Keratinocyte (primary cell): ENCODE measurements at regions not wholly inside any gene's neighbourhood (a gene's known extent, or its start where the extent isn't known, plus 50 kb on each side); places are given as distances from the start of the nearest gene placed in this dataset.

ENCODE experiments used
- DNase-seq: peaks from one replicate; pipeline ENCODE4 v3.0.0-alpha.2; 2011; ENCODE audit warnings: low read depth, missing footprints, low spot score
- FAIRE-seq: peaks from 2 replicates; lab custom pipeline; 2011; peaks lifted over from hg19 to GRCh38; lab: Jason Lieb, UNC
- H2AFZ ChIP-seq: 2 replicates; pipeline ENCODE4 v1.6.0; 2012; ENCODE audit warnings: low read length, control low read depth, inconsistent platforms; ENCODE audit not compliant: control insufficient read depth
- H3K27ac ChIP-seq: 2 replicates; pipeline ENCODE4 v1.5.1; 2011; ENCODE audit warnings: low read length; ENCODE audit not compliant: control insufficient read depth, insufficient read depth
- H3K27me3 ChIP-seq: 3 replicates; pipeline ENCODE4 v1.6.0; 2011; ENCODE audit warnings: low read length; ENCODE audit not compliant: control insufficient read depth, insufficient read depth; ENCODE audit errors: extremely low read depth
- H3K36me3 ChIP-seq, 2 experiments: 2 replicates in 1 of 2; 3 replicates in 1 of 2; pipeline ENCODE4 v1.5.1; 2011; ENCODE audit warnings: low read length in 2 of 2, mild to moderate bottlenecking in 1 of 2; ENCODE audit not compliant: control insufficient read depth in 2 of 2, insufficient read depth in 2 of 2; ENCODE audit errors: extremely low read depth in 1 of 2
- H3K4me1 ChIP-seq: 3 replicates; pipeline ENCODE4 v1.5.1; 2011; ENCODE audit warnings: low read length; ENCODE audit not compliant: control insufficient read depth, insufficient read depth; ENCODE audit errors: extremely low read depth
- H3K4me2 ChIP-seq: 3 replicates; pipeline ENCODE4 v1.6.0; 2011; ENCODE audit warnings: low read depth, low read length; ENCODE audit not compliant: control insufficient read depth, insufficient read depth; ENCODE audit errors: extremely low read depth
- H3K4me3 ChIP-seq, 3 experiments: fragments of 200-600 bp in 1 of 3; sonication (generic) in 1 of 3; 2 replicates in 2 of 3; 3 replicates in 1 of 3; pipeline ENCODE4 v1.5.1; 2011 to 2016; ENCODE audit warnings: low read length in 3 of 3, mild to moderate bottlenecking in 3 of 3, control low read depth in 2 of 3, inconsistent platforms in 1 of 3, low read depth in 1 of 3, mixed read lengths in 1 of 3, mixed run types in 1 of 3, moderate library complexity in 1 of 3; ENCODE audit not compliant: control insufficient read depth in 2 of 3, insufficient read depth in 2 of 3; ENCODE audit errors: extremely low read depth in 1 of 3
- H3K79me2 ChIP-seq: 2 replicates; pipeline ENCODE4 v1.6.0; 2012; ENCODE audit warnings: low read length; ENCODE audit not compliant: control insufficient read depth, insufficient read depth
- H3K9ac ChIP-seq: 3 replicates; pipeline ENCODE4 v1.6.0; 2011; ENCODE audit warnings: low read length; ENCODE audit not compliant: control insufficient read depth, insufficient read depth; ENCODE audit errors: extremely low read depth
- H3K9me1 ChIP-seq: 3 replicates; pipeline ENCODE4 v1.6.0; 2011; ENCODE audit warnings: low read length; ENCODE audit not compliant: control insufficient read depth, insufficient read depth; ENCODE audit errors: extremely low read depth
- H3K9me3 ChIP-seq: 2 replicates; pipeline ENCODE4 v1.5.1; 2012; ENCODE audit warnings: low read depth, low read length; ENCODE audit not compliant: control insufficient read depth
- H4K20me1 ChIP-seq: 3 replicates; pipeline ENCODE4 v1.6.0; 2011; ENCODE audit warnings: low read length; ENCODE audit not compliant: control insufficient read depth, insufficient read depth; ENCODE audit errors: extremely low read depth
- EZH2 ChIP-seq: IDR thresholded peaks from one replicate; pipeline ENCODE4 v1.6.1; 2012; ENCODE audit warnings: inconsistent platforms, mild to moderate bottlenecking, low read length, moderate library complexity
- dilution Hi-C: fragments of 300-500 bp; cut with MboI; formaldehyde crosslinking; loops from one replicate; pipeline ENCODE4 v1.7.0; 2020; ENCODE audit warnings: low sequenced_read_pairs; ENCODE audit not compliant: extremely low pct_ligation_motif_present
- TF ChIP-seq, protein P1 (sequence below), 3 experiments: IDR thresholded peaks in 1 of 3; conservative IDR thresholded peaks in 1 of 3; optimal IDR thresholded peaks in 1 of 3; 2 replicates in 2 of 3; 3 replicates in 1 of 3; pipeline versions ENCODE3 to v1.5.1; 2011; ENCODE audit warnings: low read length in 3 of 3, mild to moderate bottlenecking in 3 of 3, moderate library complexity in 2 of 3, control low read depth in 1 of 3, inconsistent platforms in 1 of 3; ENCODE audit not compliant: insufficient read depth in 2 of 3; ENCODE audit errors: extremely low read depth in 1 of 3

DNA sequence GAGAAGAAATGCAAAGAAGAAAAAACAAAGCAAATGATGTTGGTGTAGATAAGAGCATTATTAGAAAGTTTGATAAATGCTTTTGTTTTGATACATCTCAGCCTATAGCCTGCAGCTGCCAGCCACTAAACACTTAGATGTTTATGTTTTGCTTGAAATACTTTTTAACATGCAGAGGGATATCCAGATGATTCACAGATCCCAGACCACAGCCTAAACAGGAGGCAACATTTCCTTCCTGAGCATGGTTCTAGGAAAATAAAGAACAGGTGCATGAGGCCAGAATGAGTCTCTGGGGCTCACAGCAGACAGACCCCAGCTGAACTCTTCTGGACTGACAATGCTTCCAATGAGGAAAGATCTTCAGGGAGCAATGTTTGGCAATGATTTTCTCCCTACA is 103.7 kb upstream of the EEA1 start:
- TF ChIP-seq, protein P1, sequence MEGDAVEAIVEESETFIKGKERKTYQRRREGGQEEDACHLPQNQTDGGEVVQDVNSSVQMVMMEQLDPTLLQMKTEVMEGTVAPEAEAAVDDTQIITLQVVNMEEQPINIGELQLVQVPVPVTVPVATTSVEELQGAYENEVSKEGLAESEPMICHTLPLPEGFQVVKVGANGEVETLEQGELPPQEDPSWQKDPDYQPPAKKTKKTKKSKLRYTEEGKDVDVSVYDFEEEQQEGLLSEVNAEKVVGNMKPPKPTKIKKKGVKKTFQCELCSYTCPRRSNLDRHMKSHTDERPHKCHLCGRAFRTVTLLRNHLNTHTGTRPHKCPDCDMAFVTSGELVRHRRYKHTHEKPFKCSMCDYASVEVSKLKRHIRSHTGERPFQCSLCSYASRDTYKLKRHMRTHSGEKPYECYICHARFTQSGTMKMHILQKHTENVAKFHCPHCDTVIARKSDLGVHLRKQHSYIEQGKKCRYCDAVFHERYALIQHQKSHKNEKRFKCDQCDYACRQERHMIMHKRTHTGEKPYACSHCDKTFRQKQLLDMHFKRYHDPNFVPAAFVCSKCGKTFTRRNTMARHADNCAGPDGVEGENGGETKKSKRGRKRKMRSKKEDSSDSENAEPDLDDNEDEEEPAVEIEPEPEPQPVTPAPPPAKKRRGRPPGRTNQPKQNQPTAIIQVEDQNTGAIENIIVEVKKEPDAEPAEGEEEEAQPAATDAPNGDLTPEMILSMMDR (optimal IDR thresholded peaks at IDR 0.05 in 1 of 3, IDR thresholded peaks at IDR 0.05 in 1 of 3, conservative IDR thresholded peaks at IDR 0.05 in 1 of 3; ENCODE audit: extremely low read depth in 1 of 3, insufficient read depth in 2 of 3, low read length in 3 of 3) = no peak
- no peak for TF ChIP-seq EZH2
- Histone ChIP-seq H3K9me1 (no peaks in the 10 kb centered on the region), H3K36me3 (no peaks in the 10 kb centered on the region), H3K4me3 (no peak overlapping the region), H3K27ac (no peak overlapping the region), H2AFZ (no peak overlapping the region), H3K9ac (no peak overlapping the region), H3K79me2 (no peaks in the 10 kb centered on the region), H4K20me1 (no peaks in the 10 kb centered on the region), H3K9me3 (no peaks in the 10 kb centered on the region), H3K4me2 (no peak overlapping the region), H3K27me3 (peaks cover 4% of the 10 kb centered on the region), H3K4me1 (no peaks in the 10 kb centered on the region)
- dilution Hi-C loops = no loop called here
- DNase-seq (no peak), FAIRE-seq (no peak)

DNA sequence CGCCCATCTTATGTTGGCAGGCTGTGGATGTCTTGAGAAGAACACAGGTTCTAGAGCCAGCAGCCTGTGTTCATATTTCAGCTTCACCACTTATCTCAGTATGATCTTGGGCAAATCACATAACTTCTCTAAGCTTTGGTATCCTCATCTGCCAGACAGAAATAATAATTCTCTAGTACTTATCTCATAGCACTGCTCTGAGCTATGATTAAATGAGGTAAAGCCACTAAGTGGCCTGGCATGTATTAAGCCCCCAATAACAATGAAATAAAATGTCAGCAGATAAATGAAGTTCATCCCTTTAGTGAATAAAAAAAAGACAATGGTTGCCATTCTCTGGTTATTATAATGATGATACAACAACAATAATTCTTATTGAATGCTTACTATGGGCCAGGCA is 104.9 kb upstream of the EEA1 start:
- H3K4me3 ChIP-seq = no peak overlapping the region
- H3K27me3 ChIP-seq = peaks cover 4% of the 10 kb centered on the region
- H3K79me2 ChIP-seq = no peaks in the 10 kb centered on the region
- H3K4me1 ChIP-seq = no peaks in the 10 kb centered on the region
- H3K36me3 ChIP-seq = no peaks in the 10 kb centered on the region
- H3K9me1 ChIP-seq = no peaks in the 10 kb centered on the region
- H3K9me3 ChIP-seq = no peaks in the 10 kb centered on the region
- no peak overlapping the region for H3K9ac ChIP-seq
- H3K27ac ChIP-seq = no peak overlapping the region
- H3K4me2 ChIP-seq = no peak overlapping the region
- no peaks in the 10 kb centered on the region for H4K20me1 ChIP-seq
- H2AFZ ChIP-seq = no peak overlapping the region
- FAIRE-seq (no peak), DNase-seq (no peak)
- dilution Hi-C loops = no loop called here
- no peak for TF ChIP-seq EZH2
- TF ChIP-seq, protein P1 (optimal IDR thresholded peaks at IDR 0.05 in 1 of 3, IDR thresholded peaks at IDR 0.05 in 1 of 3, conservative IDR thresholded peaks at IDR 0.05 in 1 of 3; ENCODE audit: extremely low read depth in 1 of 3, insufficient read depth in 2 of 3, low read length in 3 of 3) = no peak
